ENCODE measurements at regions not wholly inside any gene's neighbourhood (a gene's known extent, or its start where the extent isn't known, plus 50 kb on each side); places are given as distances from the start of the nearest gene placed in this dataset.
A peak's percentile ranks its signal among the peaks of the same experiment; 100 is the strongest.

DNA sequence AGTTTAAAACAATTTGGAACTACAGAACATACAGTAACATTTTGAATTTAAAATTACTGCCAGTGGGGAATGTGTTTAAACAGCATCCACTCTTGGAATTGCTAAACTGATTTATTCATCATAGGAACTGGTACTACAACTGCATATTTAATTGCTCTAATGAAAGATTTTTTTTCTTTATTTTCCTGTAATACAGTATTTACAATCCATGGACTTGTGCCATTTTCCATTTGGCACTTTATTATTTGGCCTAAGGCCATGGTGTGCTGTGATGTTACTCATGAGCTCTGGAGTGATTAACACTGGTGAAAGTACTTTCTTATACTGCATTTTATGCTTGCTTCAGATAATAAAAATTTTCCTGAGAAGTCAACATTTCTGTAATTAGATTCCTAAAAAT is 69.7 kb upstream of the NUDT6 start:
- no peak for DNase-seq (ENCODE audit: low read depth, low spot score)
- no peaks in the 10 kb centered on the region for H3K27me3 ChIP-seq (ENCODE audit: control insufficient read depth, extremely low read depth, insufficient read depth, low read length)
- TF ChIP-seq EZH2 (IDR thresholded peaks at IDR 0.05; ENCODE audit: low read length) = no peak
- TF ChIP-seq, protein P1, sequence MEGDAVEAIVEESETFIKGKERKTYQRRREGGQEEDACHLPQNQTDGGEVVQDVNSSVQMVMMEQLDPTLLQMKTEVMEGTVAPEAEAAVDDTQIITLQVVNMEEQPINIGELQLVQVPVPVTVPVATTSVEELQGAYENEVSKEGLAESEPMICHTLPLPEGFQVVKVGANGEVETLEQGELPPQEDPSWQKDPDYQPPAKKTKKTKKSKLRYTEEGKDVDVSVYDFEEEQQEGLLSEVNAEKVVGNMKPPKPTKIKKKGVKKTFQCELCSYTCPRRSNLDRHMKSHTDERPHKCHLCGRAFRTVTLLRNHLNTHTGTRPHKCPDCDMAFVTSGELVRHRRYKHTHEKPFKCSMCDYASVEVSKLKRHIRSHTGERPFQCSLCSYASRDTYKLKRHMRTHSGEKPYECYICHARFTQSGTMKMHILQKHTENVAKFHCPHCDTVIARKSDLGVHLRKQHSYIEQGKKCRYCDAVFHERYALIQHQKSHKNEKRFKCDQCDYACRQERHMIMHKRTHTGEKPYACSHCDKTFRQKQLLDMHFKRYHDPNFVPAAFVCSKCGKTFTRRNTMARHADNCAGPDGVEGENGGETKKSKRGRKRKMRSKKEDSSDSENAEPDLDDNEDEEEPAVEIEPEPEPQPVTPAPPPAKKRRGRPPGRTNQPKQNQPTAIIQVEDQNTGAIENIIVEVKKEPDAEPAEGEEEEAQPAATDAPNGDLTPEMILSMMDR (optimal IDR thresholded peaks at IDR 0.05 in 1 of 3, IDR thresholded peaks at IDR 0.05 in 1 of 3, conservative IDR thresholded peaks at IDR 0.05 in 1 of 3; ENCODE audit: extremely low read depth in 1 of 3, insufficient read depth in 2 of 3, low read length in 3 of 3) = no peak
- no peak overlapping the region for H3K4me2 ChIP-seq (ENCODE audit: control insufficient read depth, extremely low read depth, insufficient read depth, low read depth, low read length)
- H3K4me1 ChIP-seq (ENCODE audit: control insufficient read depth, extremely low read depth, insufficient read depth, low read length) = peaks cover 6% of the 10 kb centered on the region
- H3K9me1 ChIP-seq (ENCODE audit: control insufficient read depth, extremely low read depth, insufficient read depth, low read length) = no peaks in the 10 kb centered on the region
- no peaks in the 10 kb centered on the region for H3K36me3 ChIP-seq (ENCODE audit: control insufficient read depth in 2 of 2, extremely low read depth in 1 of 2, insufficient read depth in 2 of 2, low read length in 2 of 2)
- H3K79me2 ChIP-seq (ENCODE audit: control insufficient read depth, insufficient read depth, low read length) = no peaks in the 10 kb centered on the region
- dilution Hi-C loops (cut with MboI; ENCODE audit: extremely low pct_ligation_motif_present, low sequenced_read_pairs) = no loop called here
- no peak overlapping the region for H3K4me3 ChIP-seq (ENCODE audit: control insufficient read depth in 2 of 3, extremely low read depth in 1 of 3, insufficient read depth in 2 of 3, low read depth in 1 of 3, low read length in 3 of 3)
- peak; percentile 67 for FAIRE-seq
- H3K27ac ChIP-seq (ENCODE audit: control insufficient read depth, insufficient read depth, low read length) = no peak overlapping the region
- H3K9ac ChIP-seq (ENCODE audit: control insufficient read depth, extremely low read depth, insufficient read depth, low read length) = no peak overlapping the region
- H3K9me3 ChIP-seq (ENCODE audit: control insufficient read depth, low read depth, low read length) = no peaks in the 10 kb centered on the region
- no peaks in the 10 kb centered on the region for H4K20me1 ChIP-seq (ENCODE audit: control insufficient read depth, extremely low read depth, insufficient read depth, low read length)
- no peak overlapping the region for H2AFZ ChIP-seq (ENCODE audit: control insufficient read depth, low read length)

DNA sequence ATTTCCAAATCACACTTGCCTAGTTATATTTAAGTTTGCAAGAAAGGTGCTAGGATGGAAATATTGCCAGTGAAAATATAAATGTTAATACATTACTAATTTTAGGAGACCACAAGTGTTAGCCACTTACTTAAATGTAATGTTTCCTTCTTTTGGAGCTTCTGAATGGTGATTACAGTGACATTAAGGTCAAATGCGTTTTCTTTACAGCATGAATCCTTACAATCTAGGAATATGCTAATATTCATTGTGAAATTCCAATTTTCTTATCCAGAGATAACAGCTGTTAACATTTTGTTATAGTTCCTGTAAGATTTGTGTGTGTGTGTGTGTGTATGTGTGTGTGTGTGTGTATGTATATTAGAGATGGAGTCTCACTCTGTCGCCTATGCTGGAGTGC is 70.2 kb upstream of the NUDT6 start:
- H3K9me1 ChIP-seq (ENCODE audit: control insufficient read depth, extremely low read depth, insufficient read depth, low read length) = no peaks in the 10 kb centered on the region
- dilution Hi-C loops (cut with MboI; ENCODE audit: extremely low pct_ligation_motif_present, low sequenced_read_pairs) = no loop called here
- FAIRE-seq (no peak), DNase-seq (ENCODE audit: low read depth, low spot score) (no peak)
- H3K36me3 ChIP-seq (ENCODE audit: control insufficient read depth in 2 of 2, extremely low read depth in 1 of 2, insufficient read depth in 2 of 2, low read length in 2 of 2) = no peaks in the 10 kb centered on the region
- H3K4me1 ChIP-seq (ENCODE audit: control insufficient read depth, extremely low read depth, insufficient read depth, low read length) = peaks cover 12% of the 10 kb centered on the region
- H3K27me3 ChIP-seq (ENCODE audit: control insufficient read depth, extremely low read depth, insufficient read depth, low read length) = no peaks in the 10 kb centered on the region
- no peaks in the 10 kb centered on the region for H3K9me3 ChIP-seq (ENCODE audit: control insufficient read depth, low read depth, low read length)
- H3K4me3 ChIP-seq (ENCODE audit: control insufficient read depth in 2 of 3, extremely low read depth in 1 of 3, insufficient read depth in 2 of 3, low read depth in 1 of 3, low read length in 3 of 3) = no peak overlapping the region
- H3K9ac ChIP-seq (ENCODE audit: control insufficient read depth, extremely low read depth, insufficient read depth, low read length) = no peak overlapping the region
- no peak overlapping the region for H3K27ac ChIP-seq (ENCODE audit: control insufficient read depth, insufficient read depth, low read length)
- no peaks in the 10 kb centered on the region for H4K20me1 ChIP-seq (ENCODE audit: control insufficient read depth, extremely low read depth, insufficient read depth, low read length)
- H2AFZ ChIP-seq (ENCODE audit: control insufficient read depth, low read length) = no peak overlapping the region
- no peaks in the 10 kb centered on the region for H3K79me2 ChIP-seq (ENCODE audit: control insufficient read depth, insufficient read depth, low read length)
- no peak overlapping the region for H3K4me2 ChIP-seq (ENCODE audit: control insufficient read depth, extremely low read depth, insufficient read depth, low read depth, low read length)
- TF ChIP-seq EZH2 (IDR thresholded peaks at IDR 0.05; ENCODE audit: low read length) = no peak
- TF ChIP-seq, protein P1 (optimal IDR thresholded peaks at IDR 0.05 in 1 of 3, IDR thresholded peaks at IDR 0.05 in 1 of 3, conservative IDR thresholded peaks at IDR 0.05 in 1 of 3; ENCODE audit: extremely low read depth in 1 of 3, insufficient read depth in 2 of 3, low read length in 3 of 3) = no peak

Measured in keratinocyte (primary cell).